IMR-90 (cell line): ENCODE measurements at regions not wholly inside any gene's neighbourhood (a gene's known extent, or its start where the extent isn't known, plus 50 kb on each side); places are given as distances from the start of the nearest gene placed in this dataset.

ENCODE experiments used
- ATAC-seq: fragments of 200-7000 bp; cut with Tn5 transposase; 2 replicates; pipeline ENCODE4 v1.9.1; 2020; ENCODE audit warnings: low read depth, mild to moderate bottlenecking, moderate library complexity
- BruUV-seq: library from RNA; stranded (reverse); fragments of 400-500 nt; replicated peaks from 2 replicates; lab custom pipeline; 2021; lab: Mats Ljungman, UMichigan
- CTCF ChIA-PET: fragments of 300-600 bp; formaldehyde crosslinking; extraction: SDS; loops from one replicate; lab custom pipeline; 2021; ENCODE audit warnings: antibody characterized with exemption; lab: Yijun Ruan, JAX
- POLR2A ChIA-PET: fragments of 300-600 bp; sonication (Branson Sonifier 250); formaldehyde crosslinking; loops from one replicate; lab custom pipeline; 2022; ENCODE audit warnings: antibody characterized with exemption; ENCODE audit not compliant: unreplicated experiment; lab: Charles Lee
- DNase-seq: peaks from one replicate; pipeline ENCODE4 v3.0.0; 2013
- H2AFZ ChIP-seq: replicated peaks from 2 replicates; pipeline ENCODE3; 2013; ENCODE audit warnings: low read length, mild to moderate bottlenecking; ENCODE audit not compliant: poor library complexity
- H2AK5ac ChIP-seq: 2 replicates; pipeline ENCODE4 v1.6.1; 2013; ENCODE audit warnings: low read depth, low read length, inconsistent platforms
- H2AK9ac ChIP-seq: replicated peaks from 2 replicates; pipeline ENCODE3; 2013; ENCODE audit warnings: mild to moderate bottlenecking, low read depth, low read length, moderate library complexity; ENCODE audit not compliant: poor library complexity
- H2BK120ac ChIP-seq: 2 replicates; pipeline ENCODE4 v1.6.1; 2013; ENCODE audit warnings: low read depth, low read length, inconsistent platforms
- H2BK15ac ChIP-seq: 3 replicates; pipeline ENCODE4 v1.6.1; 2013; ENCODE audit warnings: low read depth, low read length, inconsistent platforms
- H2BK20ac ChIP-seq: 2 replicates; pipeline ENCODE4 v1.6.1; 2013; ENCODE audit warnings: low read depth, mild to moderate bottlenecking, inconsistent platforms, low read length, moderate library complexity
- H2BK5ac ChIP-seq: 2 replicates; pipeline ENCODE4 v1.6.1; 2013; ENCODE audit warnings: mild to moderate bottlenecking, low read depth, low read length, inconsistent platforms; ENCODE audit not compliant: poor library complexity, severe bottlenecking
- H3K14ac ChIP-seq: replicated peaks from 2 replicates; pipeline ENCODE4 v1.6.1; 2013; ENCODE audit warnings: low read depth, low read length, inconsistent platforms
- H3K18ac ChIP-seq: 2 replicates; pipeline ENCODE4 v1.6.1; 2013; ENCODE audit warnings: low read depth, low read length, control low read depth
- H3K23ac ChIP-seq: 2 replicates; pipeline ENCODE4 v1.6.1; 2013; ENCODE audit warnings: low read depth, low read length, inconsistent platforms
- H3K27ac ChIP-seq: 2 replicates; pipeline ENCODE4 v1.5.1; 2013; ENCODE audit warnings: mild to moderate bottlenecking, control low read depth, low read length; ENCODE audit not compliant: insufficient read depth
- H3K27me3 ChIP-seq: 2 replicates; pipeline ENCODE4 v1.6.1; 2013; ENCODE audit warnings: low read length; ENCODE audit not compliant: control insufficient read depth, insufficient read depth
- H3K36me3 ChIP-seq: 2 replicates; pipeline ENCODE4 v1.6.1; 2013; ENCODE audit warnings: low read length, mixed read lengths; ENCODE audit not compliant: control insufficient read depth, insufficient read depth
- H3K4ac ChIP-seq: 2 replicates; pipeline ENCODE4 v1.6.1; 2013; ENCODE audit warnings: low read depth, low read length, inconsistent platforms
- H3K4me1 ChIP-seq: 2 replicates; pipeline ENCODE4 v1.6.1; 2013; ENCODE audit warnings: low read length, mixed read lengths; ENCODE audit not compliant: control insufficient read depth, insufficient read depth
- H3K4me2 ChIP-seq: 2 replicates; pipeline ENCODE4 v1.6.1; 2013; ENCODE audit warnings: low read depth, mild to moderate bottlenecking, control low read depth, low read length, moderate library complexity
- H3K4me3 ChIP-seq: 2 replicates; pipeline ENCODE4 v1.5.1; 2013; ENCODE audit warnings: low read depth, mild to moderate bottlenecking, control low read depth, low read length, moderate library complexity; ENCODE audit not compliant: insufficient read depth
- H3K56ac ChIP-seq: 2 replicates; pipeline ENCODE4 v1.6.1; 2013; ENCODE audit warnings: low read length, inconsistent platforms; ENCODE audit not compliant: insufficient read depth; ENCODE audit errors: extremely low read depth
- H3K79me1 ChIP-seq, 2 experiments: 2 replicates each; pipeline ENCODE4 v1.6.1; 2013; ENCODE audit warnings: low read length in 2 of 2, inconsistent platforms in 1 of 2, low read depth in 1 of 2
- H3K9ac ChIP-seq: 2 replicates; pipeline ENCODE4 v1.6.1; 2013; ENCODE audit warnings: low read depth, low read length, control low read depth
- H3K9me1 ChIP-seq: 2 replicates; pipeline ENCODE4 v1.6.1; 2013; ENCODE audit warnings: low read length, inconsistent platforms; ENCODE audit not compliant: insufficient read depth
- H3K9me3 ChIP-seq: 2 replicates; pipeline ENCODE4 v1.6.1; 2013; ENCODE audit warnings: low read length; ENCODE audit not compliant: control insufficient read depth, insufficient read depth
- H4K20me1 ChIP-seq: 2 replicates; pipeline ENCODE4 v1.6.1; 2013; ENCODE audit warnings: low read length, inconsistent platforms; ENCODE audit not compliant: insufficient read depth
- H4K5ac ChIP-seq: 2 replicates; pipeline ENCODE4 v1.6.1; 2013; ENCODE audit warnings: mild to moderate bottlenecking, low read depth, low read length, control low read depth
- H4K8ac ChIP-seq, 2 experiments: 2 replicates each; pipeline ENCODE4 v1.6.1; 2013; ENCODE audit warnings: low read depth in 2 of 2, low read length in 2 of 2, control low read depth in 1 of 2, inconsistent platforms in 1 of 2
- H4K91ac ChIP-seq: 2 replicates; pipeline ENCODE4 v1.6.1; 2013; ENCODE audit warnings: low read depth, low read length, inconsistent platforms; ENCODE audit not compliant: insufficient read depth
- BHLHE40 ChIP-seq: fragments of 150-350 bp; IDR thresholded peaks from 2 replicates; pipeline ENCODE4 v1.6.1; 2016; ENCODE audit warnings: mild to moderate bottlenecking, low read depth, low read length
- FOS ChIP-seq: fragments of 150-350 bp; IDR thresholded peaks from 2 replicates; pipeline ENCODE4 v1.6.1; 2016; ENCODE audit warnings: low read depth, low read length
- MAFK ChIP-seq: IDR thresholded peaks from 2 replicates; pipeline ENCODE4 v1.6.1; 2012; ENCODE audit warnings: low read depth, low read length, improper control_type of control experiment
- MAZ ChIP-seq: IDR thresholded peaks from 2 replicates; pipeline ENCODE4 v1.6.1; 2012; ENCODE audit warnings: low read depth, mild to moderate bottlenecking, low read length, improper control_type of control experiment, moderate library complexity, borderline replicate concordance
- MXI1 ChIP-seq: IDR thresholded peaks from 2 replicates; pipeline ENCODE4 v1.6.1; 2012; ENCODE audit warnings: low read depth, mild to moderate bottlenecking, low read length, moderate library complexity, borderline replicate concordance
- NFE2L2 ChIP-seq: fragments of 150-350 bp; IDR thresholded peaks from 2 replicates; pipeline ENCODE4 v1.6.1; 2016; ENCODE audit warnings: low read depth, mild to moderate bottlenecking, low read length
- POLR2A ChIP-seq: IDR thresholded peaks from 2 replicates; pipeline ENCODE4 v1.6.1; 2012; ENCODE audit warnings: mild to moderate bottlenecking, low read depth, low read length
- RFX5 ChIP-seq: IDR thresholded peaks from 2 replicates; pipeline ENCODE4 v1.8.0; 2012; ENCODE audit warnings: low read depth, mild to moderate bottlenecking, low read length, moderate library complexity
- SMC3 ChIP-seq: fragments of 150-350 bp; IDR thresholded peaks from 2 replicates; pipeline ENCODE4 v1.6.1; 2016; ENCODE audit warnings: low read depth, mild to moderate bottlenecking, antibody characterized with exemption, low read length, moderate library complexity
- USF2 ChIP-seq: fragments of 150-350 bp; IDR thresholded peaks from 2 replicates; pipeline ENCODE4 v1.6.1; 2017; ENCODE audit warnings: mild to moderate bottlenecking, antibody characterized with exemption, low read length, low read depth
- WGBS, 2 experiments: methylation state at CpG; one replicate each; pipeline versions ENCODE4 v1.1.5 to v1.1.7; 2013; ENCODE audit warnings: missing lambda C conversion rate in 2 of 2; ENCODE audit not compliant: insufficient read length in 1 of 2; ENCODE audit errors: extremely low coverage in 2 of 2; 5-methylcytosine and 5-hydroxymethylcytosine counted together
- dilution Hi-C: fragments of 300-500 bp; cut with HindIII; formaldehyde crosslinking; loops from one replicate; pipeline ENCODE4 v1.14.3; 2018; ENCODE audit warnings: low sequenced_read_pairs; ENCODE audit not compliant: unreplicated experiment
- in situ Hi-C: fragments of 300-500 bp; cut with MboI; formaldehyde crosslinking; loops from 3 replicates; pipeline ENCODE4 v1.14.3; 2019; ENCODE audit warnings: low sequenced_read_pairs, inconsistent platforms, mixed read lengths
- intact Hi-C: fragments of 100-400 bp; cut with micrococcal nuclease; formaldehyde crosslinking; loops from 2 replicates; pipeline ENCODE4 v1.10.0; 2022

DNA sequence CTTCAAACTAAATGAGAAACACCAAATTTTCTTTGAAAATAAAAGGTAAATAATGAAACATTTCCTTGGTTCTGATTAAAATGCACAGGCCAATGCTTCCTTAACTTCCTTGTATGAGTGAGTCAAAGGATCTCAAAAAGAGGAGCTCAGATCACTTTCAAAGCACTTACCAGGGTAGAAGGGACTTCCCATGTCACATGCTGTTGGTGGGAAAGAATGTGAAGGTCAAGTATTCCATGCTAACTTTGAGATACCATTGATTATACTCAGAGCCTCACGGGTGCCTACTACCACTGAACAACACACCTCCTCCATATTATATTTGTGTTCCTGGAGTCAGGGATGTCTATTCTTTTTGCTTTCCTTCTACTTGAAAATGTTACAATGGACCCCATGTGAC lies 233.5 kb upstream of the KIAA1217 start:
- no peak overlapping the region for H2BK15ac ChIP-seq
- in situ Hi-C loops (no loop called here), dilution Hi-C loops (no loop called here), intact Hi-C loops (no loop called here)
- no peak overlapping the region for H3K23ac ChIP-seq
- BruUV-seq, result no TSS peak
- 0 out of 2 replicates have a peak, but pooled peaks cover 2% of the 10 kb centered on the region for H3K9me3 ChIP-seq
- H2BK20ac ChIP-seq, result no peak overlapping the region
- H3K79me1 ChIP-seq, result no peaks in the 10 kb centered on the region
- H4K5ac ChIP-seq, result no peak overlapping the region
- WGBS, 2 experiments, result no CpG with 5 or more reads among the region's 1 CpG
- H4K91ac ChIP-seq, result no peak overlapping the region
- DNase-seq, result no peak
- H2AFZ ChIP-seq, result no peak overlapping the region
- no peak overlapping the region for H3K4me2 ChIP-seq
- no peaks in the 10 kb centered on the region for H3K4me1 ChIP-seq
- H4K20me1 ChIP-seq, result no peaks in the 10 kb centered on the region
- no peak overlapping the region for H2BK5ac ChIP-seq
- TF ChIP-seq MAZ (no peak), BHLHE40 (no peak), NFE2L2 (no peak), POLR2A (no peak), USF2 (no peak), RFX5 (no peak), MAFK (no peak), FOS (no peak), SMC3 (no peak), MXI1 (no peak)
- no peak overlapping the region for H3K4me3 ChIP-seq
- H2BK120ac ChIP-seq, result no peak overlapping the region
- ChIA-PET CTCF (interaction anchor here (1.1 kb wide), 1 partner anchor 19 kb away, joined by 4 read pairs; no protein-coding TSS in a partner anchor), POLR2A (no interaction called here)
- no peak overlapping the region for H2AK9ac ChIP-seq
- H3K56ac ChIP-seq, result no peak overlapping the region
- H3K4ac ChIP-seq, result no peak overlapping the region
- no peak overlapping the region for H3K27ac ChIP-seq
- H3K18ac ChIP-seq, result no peak overlapping the region
- ATAC-seq, result no peak
- H3K14ac ChIP-seq, result no peak overlapping the region
- no peak overlapping the region for H4K8ac ChIP-seq
- no peaks in the 10 kb centered on the region for H3K9me1 ChIP-seq
- H3K36me3 ChIP-seq, result no peaks in the 10 kb centered on the region
- no peaks in the 10 kb centered on the region for H3K27me3 ChIP-seq
- no peak overlapping the region for H3K9ac ChIP-seq
- H2AK5ac ChIP-seq, result no peak overlapping the region
